ENCODE measurements at regions not wholly inside any gene's neighbourhood (a gene's known extent, or its start where the extent isn't known, plus 50 kb on each side); places are given as distances from the start of the nearest gene placed in this dataset.

GRCh38 chr10:114877301-114877644 lies 55.7 kb downstream of the FHIP2A start:
- TF ChIP-seq, protein P1, sequence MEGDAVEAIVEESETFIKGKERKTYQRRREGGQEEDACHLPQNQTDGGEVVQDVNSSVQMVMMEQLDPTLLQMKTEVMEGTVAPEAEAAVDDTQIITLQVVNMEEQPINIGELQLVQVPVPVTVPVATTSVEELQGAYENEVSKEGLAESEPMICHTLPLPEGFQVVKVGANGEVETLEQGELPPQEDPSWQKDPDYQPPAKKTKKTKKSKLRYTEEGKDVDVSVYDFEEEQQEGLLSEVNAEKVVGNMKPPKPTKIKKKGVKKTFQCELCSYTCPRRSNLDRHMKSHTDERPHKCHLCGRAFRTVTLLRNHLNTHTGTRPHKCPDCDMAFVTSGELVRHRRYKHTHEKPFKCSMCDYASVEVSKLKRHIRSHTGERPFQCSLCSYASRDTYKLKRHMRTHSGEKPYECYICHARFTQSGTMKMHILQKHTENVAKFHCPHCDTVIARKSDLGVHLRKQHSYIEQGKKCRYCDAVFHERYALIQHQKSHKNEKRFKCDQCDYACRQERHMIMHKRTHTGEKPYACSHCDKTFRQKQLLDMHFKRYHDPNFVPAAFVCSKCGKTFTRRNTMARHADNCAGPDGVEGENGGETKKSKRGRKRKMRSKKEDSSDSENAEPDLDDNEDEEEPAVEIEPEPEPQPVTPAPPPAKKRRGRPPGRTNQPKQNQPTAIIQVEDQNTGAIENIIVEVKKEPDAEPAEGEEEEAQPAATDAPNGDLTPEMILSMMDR (IDR thresholded peaks at IDR 0.05): no peak
- no peak for TF ChIP-seq POLR2A (IDR thresholded peaks at IDR 0.05)
- Histone ChIP-seq H3K9me3 (no peaks in the 10 kb centered on the region), H3K4me1 (peaks cover 8% of the 10 kb centered on the region), H3K36me3 (replicated peaks in 1 of 2; ENCODE audit: insufficient read depth in 1 of 2, low read depth in 2 of 2) (no peaks in the 10 kb centered on the region), H3K27ac (no peak overlapping the region), H3K4me3 (no peak overlapping the region), H3K27me3 (no peaks in the 10 kb centered on the region)
- 35 to 36% methylated on average over 6 of the region's 6 CpGs for WGBS, 2 donors
- ATAC-seq (no peak), DNase-seq (no peak)
- intact Hi-C loops (cut with DNase I): loop anchor here (5.0 kb wide), 1 partner anchor 250 kb away; no protein-coding TSS in a partner anchor

DNA sequence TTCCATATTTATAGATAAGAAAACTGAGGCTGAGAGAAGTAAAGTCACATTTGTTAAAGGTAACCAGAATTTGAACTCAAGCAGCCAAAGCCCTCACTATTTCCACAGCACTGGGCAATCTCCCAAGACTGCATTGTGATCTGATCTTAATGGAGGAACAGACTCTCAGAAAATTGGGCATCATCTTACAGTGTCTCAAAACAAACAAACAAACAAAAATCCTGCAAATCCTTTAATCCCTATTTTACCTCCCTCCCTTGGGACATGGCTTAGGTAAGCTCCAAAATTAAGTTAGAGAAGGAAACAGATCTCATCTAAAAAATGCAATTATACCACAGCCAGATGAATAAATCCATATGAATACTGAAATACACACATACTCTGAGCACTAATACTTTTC lies 57.5 kb downstream of the FHIP2A start:
- no peak for TF ChIP-seq POLR2A (IDR thresholded peaks at IDR 0.05)
- TF ChIP-seq, protein P1 (IDR thresholded peaks at IDR 0.05): no peak
- no peak for ATAC-seq
- intact Hi-C loops (cut with DNase I): loop anchor here (5.0 kb wide), 1 partner anchor 248 kb away; no protein-coding TSS in a partner anchor
- no peaks in the 10 kb centered on the region for H3K9me3 ChIP-seq
- H3K4me1 ChIP-seq: peaks cover 8% of the 10 kb centered on the region
- H3K36me3 ChIP-seq (replicated peaks in 1 of 2; ENCODE audit: insufficient read depth in 1 of 2, low read depth in 2 of 2): no peaks in the 10 kb centered on the region
- no peak for DNase-seq
- H3K27ac ChIP-seq: no peak overlapping the region
- no peak overlapping the region for H3K4me3 ChIP-seq
- no peaks in the 10 kb centered on the region for H3K27me3 ChIP-seq

DNA sequence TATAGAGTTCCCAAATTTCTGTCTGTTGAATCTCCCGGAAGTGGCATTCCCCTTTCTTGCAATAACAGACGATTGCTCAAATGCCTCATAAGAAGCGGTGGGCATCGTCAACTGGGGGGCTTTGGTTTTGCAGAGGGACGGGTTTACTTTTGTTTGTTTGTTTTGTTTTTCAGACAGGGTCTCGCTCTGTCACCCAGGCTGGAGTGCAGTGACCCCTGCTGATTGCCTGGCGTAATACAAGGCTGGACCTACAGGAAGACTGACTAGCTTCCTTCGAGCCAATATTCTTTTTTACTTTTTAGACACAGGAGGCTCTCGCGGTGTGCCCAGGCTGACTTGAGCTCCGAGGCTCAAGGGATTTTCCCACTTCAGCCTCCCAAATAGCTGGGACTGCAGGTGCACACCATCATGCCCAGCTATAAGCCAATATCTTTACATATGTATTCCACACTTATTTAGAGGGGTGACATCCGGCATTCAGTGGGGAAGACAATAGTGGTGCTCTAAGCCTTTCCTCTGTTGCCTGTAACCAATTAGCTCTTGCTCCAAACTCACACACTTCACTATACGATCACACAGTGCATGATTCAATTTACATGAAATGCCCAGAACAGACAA lies 58.1 kb downstream of the FHIP2A start:
- no peak overlapping the region for H3K27ac ChIP-seq
- no peaks in the 10 kb centered on the region for H3K36me3 ChIP-seq (replicated peaks in 1 of 2; ENCODE audit: insufficient read depth in 1 of 2, low read depth in 2 of 2)
- ATAC-seq (no peak), DNase-seq (peak; percentile 21 to 61 (median 34))
- H3K27me3 ChIP-seq: no peaks in the 10 kb centered on the region
- intact Hi-C loops (cut with DNase I): loop anchor here (5.0 kb wide), 1 partner anchor 248 kb away; no protein-coding TSS in a partner anchor
- peaks cover 8% of the 10 kb centered on the region for H3K4me1 ChIP-seq
- H3K4me3 ChIP-seq: no peak overlapping the region
- WGBS, 2 donors: 24 to 25% methylated on average over 13 of the region's 13 CpGs
- no peaks in the 10 kb centered on the region for H3K9me3 ChIP-seq
- TF ChIP-seq, protein P1 (IDR thresholded peaks at IDR 0.05): peak; percentile 12 to 53 (median 45)
- TF ChIP-seq POLR2A (IDR thresholded peaks at IDR 0.05): no peak

GRCh38 chr10:114881417-114881816 lies 56.6 kb upstream of the TRUB1 start:
- Histone ChIP-seq H3K27me3 (no peaks in the 10 kb centered on the region), H3K4me1 (peaks cover 7% of the 10 kb centered on the region), H3K9me3 (no peaks in the 10 kb centered on the region), H3K27ac (no peak overlapping the region), H3K36me3 (replicated peaks in 1 of 2; ENCODE audit: insufficient read depth in 1 of 2, low read depth in 2 of 2) (no peaks in the 10 kb centered on the region), H3K4me3 (no peak overlapping the region)
- ATAC-seq: no peak
- intact Hi-C loops (cut with DNase I): no loop called here
- 82 to 95% methylated on average over 3 of the region's 3 CpGs for WGBS, 2 donors
- TF ChIP-seq, protein P1 (IDR thresholded peaks at IDR 0.05): no peak
- no peak for TF ChIP-seq POLR2A (IDR thresholded peaks at IDR 0.05)
- no peak for DNase-seq

GRCh38 chr10:114881901-114882300 lies 56.1 kb upstream of the TRUB1 start:
- Histone ChIP-seq H3K36me3 (replicated peaks in 1 of 2; ENCODE audit: insufficient read depth in 1 of 2, low read depth in 2 of 2) (no peaks in the 10 kb centered on the region), H3K27ac (no peak overlapping the region), H3K27me3 (no peaks in the 10 kb centered on the region), H3K9me3 (no peaks in the 10 kb centered on the region), H3K4me3 (no peak overlapping the region), H3K4me1 (peaks cover 3% of the 10 kb centered on the region)
- DNase-seq (no peak), ATAC-seq (no peak)
- 86 to 90% methylated on average over 5 to 12 of the region's 12 CpGs for WGBS, 2 donors
- intact Hi-C loops (cut with DNase I): no loop called here
- TF ChIP-seq POLR2A (IDR thresholded peaks at IDR 0.05): no peak
- TF ChIP-seq, protein P1 (IDR thresholded peaks at IDR 0.05): no peak

All from body of pancreas (tissue), 4 donors.